Adrenal gland (tissue), 9 donors: ENCODE measurements at regions not wholly inside any gene's neighbourhood (a gene's known extent, or its start where the extent isn't known, plus 50 kb on each side); places are given as distances from the start of the nearest gene placed in this dataset.
"Not testable (repeated sequence)": the region's sequence is repeated elsewhere in the genome, so short reads cannot be mapped to it uniquely, and the experiment has no call there.

ENCODE experiments used
- DNase-seq, 7 donors: peaks; one replicate each; pipeline ENCODE4 v3.0.0-alpha.2; 2019 to 2020
- H3K27ac ChIP-seq, 5 donors: fragments of 200-600 bp; sonication (generic) in 4 of 5; 1 replicate in 3 of 5; 2 replicates in 2 of 5; pipeline versions ENCODE4 v1.5.1 to v1.8.0; 2016 to 2020; ENCODE audit warnings: mild to moderate bottlenecking in 1 of 5
- H3K27me3 ChIP-seq: fragments of 200-600 bp; 2 replicates; pipeline ENCODE4 v1.8.0; 2021
- H3K36me3 ChIP-seq, 2 donors: fragments of 200-600 bp; replicated peaks in 1 of 2; 1 replicate in 1 of 2; 2 replicates in 1 of 2; pipeline versions ENCODE4 v1.5.1 to v1.8.0; 2018 to 2022
- H3K4me1 ChIP-seq, 2 donors: fragments of 200-600 bp; replicated peaks in 1 of 2; 1 replicate in 1 of 2; 2 replicates in 1 of 2; pipeline versions ENCODE4 v1.5.1 to v1.8.0; 2018 to 2021
- H3K4me3 ChIP-seq, 4 donors: fragments of 200-600 bp; sonication (generic) in 3 of 4; one replicate each; pipeline ENCODE4 v1.5.1; 2016 to 2018
- H3K9me3 ChIP-seq, 3 donors: fragments of 200-600 bp; sonication (generic) in 1 of 3; replicated peaks in 1 of 3; 1 replicate in 2 of 3; 2 replicates in 1 of 3; pipeline versions ENCODE4 v1.5.1 to v1.8.0; 2016 to 2021
- POLR2A ChIP-seq, 2 donors: fragments of 450-650 bp; IDR thresholded peaks; one replicate each; pipeline ENCODE4 v1.6.1; 2017; ENCODE audit warnings: antibody characterized with exemption in 2 of 2, mild to moderate bottlenecking in 2 of 2, moderate library complexity in 1 of 2
- WGBS, 4 donors: extraction: QIAGEN DNeasy Blood & Tissue Kit in 2 of 4; methylation state at CpG; one replicate each; pipeline versions ENCODE4 v1.1.5 to v1.1.7; 2013 to 2017; 5-methylcytosine and 5-hydroxymethylcytosine counted together
- intact Hi-C, 2 donors: fragments of 100-400 bp; cut with DNase I; formaldehyde crosslinking; loops; one replicate each; pipeline versions ENCODE4 v1.14.1 to v1.15.0; 2022 to 2023
- TF ChIP-seq, protein P1 (sequence below), 6 experiments: fragments of 450-650 bp in 4 of 6; fragments of 200-600 bp in 2 of 6; sonication (generic) in 1 of 6; IDR thresholded peaks; 1 replicate in 5 of 6; 2 replicates in 1 of 6; pipeline versions ENCODE4 v1.5.1 to v1.8.0; 2016 to 2021; ENCODE audit warnings: antibody characterized with exemption in 6 of 6, mild to moderate bottlenecking in 2 of 6, moderate library complexity in 1 of 6
- donor health status: healthy with polysubstance abuse.
- donor health status: Bipolar disorder and iron deficiency.
- donor health status: DM: yes; HTN: yes; CAD: no.
- donor health status: DM: no; HTN: no; CAD: no.
- donor health status: DM: no; HTN: no; CAD: no.

DNA sequence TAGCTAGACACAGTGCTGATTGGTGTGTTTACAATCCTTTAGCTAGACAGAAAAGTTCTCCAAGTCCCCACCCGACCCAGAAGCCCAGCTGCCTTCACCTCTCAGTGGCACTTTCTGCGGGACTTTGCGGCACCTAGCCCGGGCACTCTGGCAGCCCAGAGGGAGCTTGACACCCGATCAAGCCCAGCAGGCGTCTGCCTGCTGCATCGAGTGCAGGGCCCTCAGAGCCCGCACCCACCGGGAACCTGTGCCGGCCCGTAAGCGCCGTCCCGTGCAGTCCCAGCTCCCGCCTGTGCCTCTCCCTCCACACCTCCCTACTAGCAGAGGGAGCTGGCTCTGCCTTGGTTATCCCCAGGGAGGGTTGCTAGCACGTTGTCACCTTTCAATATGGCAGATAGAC lies 631.0 kb upstream of the STXBP6 start:
- WGBS, 4 donors = 74 to 89% (median 85%) methylated on average over 6 to 16 of the region's 16 CpGs
- no peaks in the 10 kb centered on the region for H3K27me3 ChIP-seq
- intact Hi-C loops = no loop called here
- no peaks in the 10 kb centered on the region for H3K9me3 ChIP-seq
- H3K36me3 ChIP-seq = no peaks in the 10 kb centered on the region
- no peak overlapping the region for H3K27ac ChIP-seq
- H3K4me1 ChIP-seq = no peaks in the 10 kb centered on the region
- no peak overlapping the region for H3K4me3 ChIP-seq
- DNase-seq = no peak
- no peak for TF ChIP-seq POLR2A (IDR thresholded peaks at IDR 0.05)

DNA sequence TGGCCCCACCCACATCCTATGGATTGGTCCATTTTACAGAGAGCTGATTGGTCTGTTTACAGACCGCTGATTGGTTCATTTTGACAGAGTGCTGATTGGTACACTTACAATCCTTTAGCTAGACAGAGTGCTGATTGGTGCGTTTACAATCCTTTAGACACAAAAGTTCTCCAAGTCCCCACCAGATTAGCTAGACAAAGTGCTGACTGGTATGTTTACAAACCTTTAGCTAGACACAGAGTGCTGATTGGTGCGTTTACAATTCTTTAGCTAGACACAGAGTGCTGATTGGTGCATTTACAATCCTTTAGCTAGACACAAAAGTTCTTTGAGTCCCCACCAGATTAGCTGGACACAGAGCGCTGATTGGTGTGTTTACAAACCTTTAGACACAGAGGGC lies 630.6 kb upstream of the STXBP6 start:
- H3K36me3 ChIP-seq, intact Hi-C loops, H3K4me1 ChIP-seq, H3K27ac ChIP-seq, H3K9me3 ChIP-seq, H3K4me3 ChIP-seq, H3K27me3 ChIP-seq, DNase-seq: not testable (repeated sequence)
- 85 to 92% (median 88%) methylated on average over 4 of the region's 4 CpGs for WGBS, 4 donors

DNA sequence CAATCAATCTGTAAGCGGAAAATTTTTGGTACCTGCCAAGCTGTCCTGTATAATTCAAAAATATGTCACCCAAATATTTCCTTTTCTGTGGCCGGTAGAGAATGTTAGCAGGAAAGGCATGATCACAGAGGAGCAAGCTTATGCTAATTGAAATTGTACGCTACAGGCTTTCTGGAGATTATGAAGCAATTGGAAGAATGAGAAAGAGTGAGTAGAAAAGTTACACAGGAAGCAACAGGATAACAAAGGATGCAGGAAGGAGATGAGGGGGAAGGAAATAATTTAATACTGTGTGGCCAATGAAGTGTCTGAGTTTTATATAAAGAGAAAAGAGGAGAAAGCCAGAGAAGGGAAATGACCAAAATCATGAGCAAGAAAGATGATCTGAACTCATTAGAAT lies 627.2 kb upstream of the STXBP6 start:
- H3K4me1 ChIP-seq = no peaks in the 10 kb centered on the region
- no peak overlapping the region for H3K27ac ChIP-seq
- no peak for DNase-seq
- no peaks in the 10 kb centered on the region for H3K27me3 ChIP-seq
- no peaks in the 10 kb centered on the region for H3K9me3 ChIP-seq
- H3K36me3 ChIP-seq = no peaks in the 10 kb centered on the region
- TF ChIP-seq POLR2A (IDR thresholded peaks at IDR 0.05) = no peak
- TF ChIP-seq, protein P1, sequence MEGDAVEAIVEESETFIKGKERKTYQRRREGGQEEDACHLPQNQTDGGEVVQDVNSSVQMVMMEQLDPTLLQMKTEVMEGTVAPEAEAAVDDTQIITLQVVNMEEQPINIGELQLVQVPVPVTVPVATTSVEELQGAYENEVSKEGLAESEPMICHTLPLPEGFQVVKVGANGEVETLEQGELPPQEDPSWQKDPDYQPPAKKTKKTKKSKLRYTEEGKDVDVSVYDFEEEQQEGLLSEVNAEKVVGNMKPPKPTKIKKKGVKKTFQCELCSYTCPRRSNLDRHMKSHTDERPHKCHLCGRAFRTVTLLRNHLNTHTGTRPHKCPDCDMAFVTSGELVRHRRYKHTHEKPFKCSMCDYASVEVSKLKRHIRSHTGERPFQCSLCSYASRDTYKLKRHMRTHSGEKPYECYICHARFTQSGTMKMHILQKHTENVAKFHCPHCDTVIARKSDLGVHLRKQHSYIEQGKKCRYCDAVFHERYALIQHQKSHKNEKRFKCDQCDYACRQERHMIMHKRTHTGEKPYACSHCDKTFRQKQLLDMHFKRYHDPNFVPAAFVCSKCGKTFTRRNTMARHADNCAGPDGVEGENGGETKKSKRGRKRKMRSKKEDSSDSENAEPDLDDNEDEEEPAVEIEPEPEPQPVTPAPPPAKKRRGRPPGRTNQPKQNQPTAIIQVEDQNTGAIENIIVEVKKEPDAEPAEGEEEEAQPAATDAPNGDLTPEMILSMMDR (IDR thresholded peaks at IDR 0.05) = no peak
- 65 to 76% (median 72%) methylated on average over 3 of the region's 3 CpGs for WGBS, 4 donors
- intact Hi-C loops = no loop called here
- H3K4me3 ChIP-seq = no peak overlapping the region

DNA sequence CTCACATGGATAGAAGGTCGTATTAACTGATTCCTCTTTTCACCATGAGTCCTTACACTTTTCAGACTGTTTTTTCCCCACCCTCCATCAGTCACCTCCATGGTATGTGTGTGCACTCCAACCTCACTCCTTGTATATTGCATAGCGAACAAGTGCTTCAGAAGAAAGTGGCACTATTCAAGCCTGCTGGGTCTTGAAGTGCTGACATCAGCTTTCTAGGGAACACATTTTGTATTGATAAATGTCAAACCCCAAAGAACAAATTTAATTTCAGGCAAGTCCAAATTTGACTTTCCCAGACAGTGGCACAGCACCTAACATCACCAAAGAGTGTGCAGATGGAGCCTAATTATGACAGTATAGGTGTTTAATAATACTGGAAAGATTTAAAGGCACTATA lies 617.4 kb upstream of the STXBP6 start:
- no peaks in the 10 kb centered on the region for H3K36me3 ChIP-seq
- intact Hi-C loops = no loop called here
- H3K4me1 ChIP-seq = no peaks in the 10 kb centered on the region
- no peaks in the 10 kb centered on the region for H3K27me3 ChIP-seq
- WGBS, 4 donors = 25 to 72% (median 59%) methylated on average over 2 of the region's 2 CpGs
- H3K4me3 ChIP-seq = no peak overlapping the region
- no peak for DNase-seq
- no peaks in the 10 kb centered on the region for H3K9me3 ChIP-seq
- TF ChIP-seq, protein P1 (IDR thresholded peaks at IDR 0.05) = no peak
- TF ChIP-seq POLR2A (IDR thresholded peaks at IDR 0.05) = no peak
- no peak overlapping the region for H3K27ac ChIP-seq

DNA sequence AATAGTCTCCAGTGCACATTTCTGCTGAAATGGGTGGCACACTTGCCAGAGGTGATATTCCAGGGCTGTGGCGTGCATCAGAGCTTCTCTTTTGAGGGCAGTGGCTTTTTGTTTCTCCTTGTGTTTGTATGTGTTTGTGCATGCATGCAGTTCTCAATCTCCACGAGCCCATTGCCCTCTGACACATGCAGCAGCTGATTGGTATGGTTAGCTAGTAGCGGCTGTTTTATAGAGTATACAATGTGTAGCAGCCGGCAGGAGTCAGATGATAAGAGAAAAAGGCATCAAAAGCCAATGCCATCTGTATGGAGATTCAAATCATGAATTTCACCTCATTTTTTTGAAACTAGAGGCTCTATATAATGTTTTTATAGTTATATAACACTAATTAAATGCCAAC lies 616.9 kb upstream of the STXBP6 start:
- Histone ChIP-seq H3K27ac (no peak overlapping the region), H3K9me3 (no peaks in the 10 kb centered on the region), H3K4me1 (no peaks in the 10 kb centered on the region), H3K4me3 (no peak overlapping the region), H3K36me3 (no peaks in the 10 kb centered on the region), H3K27me3 (no peaks in the 10 kb centered on the region)
- intact Hi-C loops = no loop called here
- 55 to 69% (median 62%) methylated on average over 3 to 4 of the region's 4 CpGs for WGBS, 4 donors
- TF ChIP-seq, protein P1 (IDR thresholded peaks at IDR 0.05) = no peak
- no peak for TF ChIP-seq POLR2A (IDR thresholded peaks at IDR 0.05)
- DNase-seq = no peak
